NCI-H2029 treated with DMSO at 0.1 percent for 48 hours (cell line): ENCODE measurements at regions not wholly inside any gene's neighbourhood (a gene's known extent, or its start where the extent isn't known, plus 50 kb on each side); places are given as distances from the start of the nearest gene placed in this dataset.

Source experiments
- DNase-seq: peaks from one replicate; lab custom pipeline; 2025; lab: John Stamatoyannopoulos, UW

DNA sequence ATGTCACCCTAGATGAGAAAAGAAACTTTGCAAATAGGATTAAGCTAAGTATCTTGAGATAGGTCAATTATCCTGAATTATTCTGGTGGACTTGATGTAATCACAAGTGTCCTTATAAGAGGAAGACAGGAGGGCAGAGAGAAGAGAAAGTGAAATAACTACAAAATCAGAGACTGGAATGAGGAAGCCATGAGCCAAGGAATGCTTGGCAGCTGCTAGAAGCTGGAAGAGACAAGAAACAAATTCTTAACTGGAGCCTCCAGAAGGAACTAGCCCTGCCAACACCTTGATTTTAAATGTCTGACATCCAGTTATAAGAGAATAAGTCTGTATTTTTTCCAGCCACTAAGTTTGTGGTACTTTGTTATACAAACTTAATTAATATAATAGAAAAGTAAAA is 480.0 kb downstream of the NR2F1-AS1 start:
- no peak for DNase-seq

DNA sequence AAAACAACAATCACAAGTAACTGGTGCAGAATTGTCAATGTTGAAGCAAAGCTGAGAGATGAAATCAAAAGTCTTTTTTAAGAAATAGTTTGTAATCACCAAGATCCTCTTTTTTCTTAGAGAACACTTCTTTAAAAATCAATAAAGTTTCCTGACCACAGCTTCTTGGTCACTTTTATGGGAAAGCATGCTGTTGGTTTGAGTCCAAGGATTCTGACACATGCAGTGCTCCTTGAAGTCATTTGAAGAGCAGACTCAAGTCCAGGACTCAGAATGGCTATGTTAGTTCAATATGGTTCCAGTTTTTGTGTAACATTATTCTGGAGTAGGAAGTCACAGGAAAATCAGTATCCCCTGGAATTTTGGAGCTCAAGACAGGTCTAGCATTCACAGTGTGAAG is 480.6 kb downstream of the NR2F1-AS1 start:
- DNase-seq, result no peak

DNA sequence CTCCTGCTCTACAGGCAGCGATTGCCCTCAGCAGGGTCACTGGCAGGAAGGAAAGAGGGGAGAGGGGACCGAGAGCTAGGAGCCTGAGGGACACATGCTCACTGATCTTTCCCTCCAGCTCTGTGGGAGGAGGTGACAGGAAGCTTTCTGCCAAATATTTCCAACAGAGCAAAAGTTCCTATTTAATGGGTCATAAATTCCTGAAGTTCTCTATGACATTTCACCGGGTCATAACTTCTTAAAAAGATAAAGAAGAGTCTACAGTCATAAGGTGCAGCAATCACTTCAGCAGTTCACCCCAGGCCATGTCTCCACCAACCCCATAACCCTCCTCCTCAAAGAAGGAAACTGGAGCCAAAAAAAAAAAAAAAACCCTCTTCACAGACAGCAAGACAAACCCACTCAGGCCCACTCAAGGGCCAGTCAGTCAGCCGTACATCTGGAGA is 481.1 kb downstream of the NR2F1-AS1 start:
- no peak for DNase-seq

DNA sequence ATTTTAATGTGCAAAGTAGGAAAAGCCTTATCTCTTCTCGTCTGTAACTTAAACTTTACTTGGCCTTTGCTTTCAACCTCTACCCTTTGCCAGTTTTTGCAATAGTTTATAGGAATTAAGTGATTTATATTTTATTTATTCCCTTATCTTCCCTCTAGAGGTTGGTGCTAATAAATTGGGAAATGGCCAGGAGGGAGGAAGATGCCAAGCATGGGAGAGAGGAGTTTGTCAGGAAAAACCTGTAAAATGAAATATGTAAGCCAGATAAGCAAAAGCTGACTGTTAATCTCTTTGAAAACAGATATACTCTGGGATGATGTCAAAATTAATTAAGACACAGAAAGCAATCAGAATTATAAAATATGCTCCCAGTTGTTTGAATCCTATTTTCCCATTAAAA is 484.5 kb downstream of the NR2F1-AS1 start:
- no peak for DNase-seq

DNA sequence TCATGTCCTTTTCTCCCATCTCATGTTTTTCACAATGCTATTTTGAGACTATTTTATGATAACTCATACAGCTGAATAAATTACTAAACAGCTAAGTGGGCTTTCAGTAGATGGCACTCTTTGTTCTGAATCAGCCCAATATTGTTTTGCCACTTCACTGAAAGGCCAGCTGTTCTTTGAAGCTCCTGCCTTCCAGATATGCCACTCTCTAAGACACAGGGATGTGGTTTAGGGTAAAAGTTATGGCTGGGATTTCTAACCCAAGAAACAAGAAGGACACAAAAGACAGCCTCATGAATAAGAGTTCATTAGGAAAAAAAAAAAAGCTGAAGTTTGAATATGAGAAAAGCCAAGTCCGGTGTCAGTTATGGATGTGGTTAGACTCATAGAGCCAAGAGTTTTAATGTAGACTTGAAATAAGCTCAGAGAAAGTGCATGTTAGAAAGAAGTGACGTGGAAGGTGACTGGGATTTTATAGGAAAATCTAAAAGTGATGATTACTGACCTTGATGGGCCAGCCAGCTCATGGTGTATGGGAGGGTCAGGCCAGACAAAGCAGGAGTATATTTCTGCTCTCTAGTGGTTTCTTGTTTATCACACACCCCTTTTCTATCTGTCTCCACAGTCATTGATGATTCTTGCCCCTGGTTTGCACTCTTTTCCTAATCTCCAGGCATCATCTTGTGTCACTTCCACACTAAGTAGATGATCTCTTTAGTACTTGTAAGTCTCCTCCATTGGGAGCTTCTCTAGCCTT is 488.5 kb downstream of the NR2F1-AS1 start:
- no peak for DNase-seq

DNA sequence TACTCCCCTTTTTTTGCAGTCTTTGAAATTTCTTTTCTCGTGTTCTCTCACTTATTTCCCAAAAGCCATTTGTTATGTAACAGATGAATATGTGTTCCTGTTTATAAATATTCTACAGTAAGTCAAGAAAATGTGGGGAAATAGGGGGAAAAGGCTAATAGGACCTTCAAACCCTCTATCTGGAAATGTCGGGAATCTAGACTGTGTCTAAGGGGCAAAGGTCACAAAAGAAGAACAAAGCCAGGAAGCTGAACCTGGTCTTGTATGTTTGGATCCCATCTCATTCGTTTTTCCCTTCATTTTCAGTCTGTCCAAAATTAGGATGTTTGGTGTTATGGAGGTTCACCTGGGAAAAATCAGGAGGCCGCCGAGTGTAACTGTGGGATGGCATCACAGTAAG is 490.3 kb downstream of the NR2F1-AS1 start:
- no peak for DNase-seq

DNA sequence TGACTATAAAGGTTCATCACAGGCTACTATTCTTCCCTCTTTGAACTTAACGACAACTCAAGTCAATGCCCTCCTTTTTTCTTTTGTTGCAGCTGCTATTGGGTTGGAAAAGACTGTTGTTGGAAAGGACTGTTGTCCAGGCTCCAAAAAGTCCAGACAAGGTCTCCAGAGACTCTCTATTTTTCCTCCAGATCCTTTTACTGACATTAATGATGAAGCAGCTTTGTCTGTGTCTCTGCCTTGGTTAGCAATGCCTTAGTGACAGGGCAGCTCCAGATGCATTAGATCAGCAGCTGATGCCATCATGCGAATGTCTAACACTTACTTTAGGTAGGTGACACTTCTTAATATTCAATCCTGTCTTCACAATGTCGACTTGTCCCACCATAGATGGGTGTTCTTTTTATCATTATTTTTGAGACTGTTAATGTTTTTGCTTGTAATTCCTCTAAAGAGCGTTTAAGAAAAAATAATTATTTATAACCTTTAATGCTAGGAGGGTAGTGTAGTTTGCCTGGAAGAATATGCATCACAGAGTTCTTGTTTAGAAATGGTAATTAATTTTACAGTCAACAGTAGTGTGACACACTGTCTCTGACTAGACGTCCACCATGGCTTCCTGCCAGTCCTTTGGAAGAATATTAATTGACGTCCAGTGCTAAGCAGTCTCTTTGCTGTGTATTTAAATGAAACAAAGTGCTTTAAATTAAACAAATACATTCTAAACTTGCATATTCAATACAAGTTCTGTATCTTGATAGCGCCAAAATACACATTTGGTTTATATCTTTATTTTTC is 492.2 kb downstream of the NR2F1-AS1 start:
- no peak for DNase-seq

DNA sequence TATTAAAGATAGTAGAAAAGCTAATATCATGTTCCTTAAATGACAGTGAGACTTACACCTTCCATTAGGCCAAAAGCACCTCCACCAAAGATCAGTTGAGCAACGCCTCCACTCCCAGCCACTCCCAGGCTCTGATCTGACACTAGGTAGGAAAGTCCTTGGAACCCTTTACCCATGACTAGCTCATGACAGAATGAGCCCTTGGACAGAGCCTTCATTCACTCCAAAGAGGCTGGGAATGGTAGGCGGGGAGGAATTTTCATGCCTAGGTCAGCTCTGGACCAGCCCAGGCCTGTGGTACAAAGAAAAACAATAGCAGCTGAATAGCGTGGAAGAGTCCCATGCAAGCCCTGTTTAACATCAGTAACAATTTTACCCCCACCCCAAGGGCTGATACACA is 493.7 kb downstream of the NR2F1-AS1 start:
- no peak for DNase-seq

DNA sequence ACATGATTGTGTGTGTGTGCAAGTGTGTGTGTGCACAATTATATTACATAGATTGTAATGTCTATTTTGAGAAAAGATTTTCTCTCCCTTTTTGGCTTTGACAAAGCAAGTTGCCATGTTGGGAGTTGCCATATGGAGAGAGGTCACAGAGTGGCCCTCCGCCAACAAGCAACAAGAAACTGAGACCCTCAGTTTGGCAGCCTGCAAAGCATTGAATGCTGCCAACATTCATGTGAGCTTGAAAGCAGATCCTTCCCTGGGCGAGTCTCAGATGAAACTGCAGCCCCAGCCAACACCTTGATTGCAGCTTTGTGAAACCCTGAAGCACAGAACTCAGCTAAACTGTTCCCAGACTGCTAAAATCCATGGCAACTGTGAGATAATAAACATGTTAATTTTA is 498.0 kb downstream of the NR2F1-AS1 start:
- DNase-seq, result no peak

DNA sequence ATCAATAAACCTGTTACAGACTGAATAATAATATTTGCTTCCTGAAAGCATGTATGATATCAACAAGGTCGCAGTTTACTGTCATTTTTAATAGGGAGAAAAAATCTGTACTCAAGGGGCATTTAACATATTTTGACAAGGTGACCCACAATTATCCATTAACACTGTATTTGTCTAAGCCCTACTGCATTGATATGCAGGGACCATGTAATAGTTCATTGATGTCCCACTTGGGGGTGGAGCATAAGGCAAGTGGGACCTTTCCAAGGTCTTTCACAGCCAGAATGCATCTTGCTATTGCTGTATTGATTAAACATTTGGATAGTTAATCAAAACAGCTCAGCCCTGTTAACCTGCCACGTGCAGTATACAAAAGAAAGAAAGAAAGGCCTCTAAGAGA is 502.0 kb downstream of the NR2F1-AS1 start:
- no peak for DNase-seq

DNA sequence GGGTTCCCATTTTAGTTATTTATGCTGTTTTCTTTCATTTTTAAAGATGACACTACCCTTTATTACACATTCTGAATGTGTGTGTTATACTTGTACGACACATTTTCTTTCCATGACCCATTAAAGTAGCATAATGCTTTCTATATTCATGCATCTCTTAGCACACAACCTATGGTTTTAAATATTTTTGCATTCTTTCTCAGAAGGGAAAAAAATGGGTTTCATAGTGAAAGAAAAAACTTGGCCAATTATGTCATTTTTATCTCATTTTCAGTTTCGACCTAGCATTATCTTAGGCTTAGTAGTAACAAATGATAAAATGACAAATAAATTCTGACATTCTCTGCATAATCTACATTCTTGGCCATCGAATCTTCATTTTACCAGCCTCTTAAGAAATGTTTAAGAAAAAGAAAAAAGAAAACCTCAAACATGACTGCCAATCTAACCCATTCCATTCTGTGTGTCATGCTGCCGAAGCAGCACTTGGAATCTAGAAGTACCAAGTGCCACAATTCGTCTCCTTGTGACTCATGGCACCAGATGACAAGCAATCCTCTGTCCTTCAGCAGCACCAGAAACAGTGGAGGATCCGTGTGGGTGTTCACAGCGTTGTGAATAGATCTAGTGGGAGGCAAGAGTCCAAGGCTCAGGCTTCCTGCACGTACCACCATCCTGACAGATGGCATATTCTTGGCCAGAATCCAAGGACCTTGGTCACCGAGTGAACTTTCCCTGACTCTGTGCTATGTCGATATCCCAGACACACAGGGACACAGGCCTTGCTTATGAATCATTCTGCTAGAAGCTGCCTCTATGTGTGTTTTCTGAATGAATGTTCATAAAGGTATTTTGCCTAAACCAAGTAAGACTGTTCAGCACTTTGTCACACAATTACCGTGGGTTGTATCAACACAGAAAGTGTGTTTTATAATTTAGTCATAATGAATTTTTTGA is 502.7 kb downstream of the NR2F1-AS1 start:
- no peak for DNase-seq

DNA sequence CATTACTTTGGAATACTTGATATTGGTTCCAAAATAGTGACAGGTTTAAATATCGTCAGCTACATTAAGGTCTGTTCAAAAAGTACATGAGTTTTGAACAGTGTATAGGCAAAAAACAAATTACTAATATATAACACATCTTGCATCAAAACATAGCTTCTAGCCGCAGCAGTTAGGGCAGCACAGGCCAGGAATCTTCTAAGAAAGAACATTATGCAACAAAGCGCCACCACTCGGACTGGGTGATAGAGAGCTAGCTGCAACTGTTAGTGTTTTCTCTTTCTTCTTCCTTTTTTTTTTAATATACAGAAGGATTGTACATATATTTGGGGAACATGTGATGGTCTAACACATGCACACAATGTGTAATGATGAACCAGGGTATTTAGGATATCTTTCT is 504.5 kb downstream of the NR2F1-AS1 start:
- no peak for DNase-seq

DNA sequence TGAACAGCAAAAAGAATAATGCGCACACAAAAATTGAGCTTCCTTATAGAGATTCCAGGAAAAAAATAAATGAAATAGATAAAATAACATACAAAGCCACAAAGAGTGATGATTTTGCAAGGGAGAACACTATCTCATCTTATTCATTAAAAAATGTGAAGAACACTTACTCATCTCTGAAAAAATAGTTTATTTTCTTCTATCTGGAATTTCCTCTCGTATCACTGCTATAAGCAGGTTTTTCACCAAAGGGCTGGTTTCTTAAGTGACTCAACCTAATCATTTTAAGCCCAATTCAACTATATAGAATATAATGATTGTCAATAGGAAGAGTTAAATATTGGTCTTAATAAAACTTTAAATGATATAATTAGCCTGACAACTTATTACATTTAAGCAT is 504.9 kb downstream of the NR2F1-AS1 start:
- no peak for DNase-seq

DNA sequence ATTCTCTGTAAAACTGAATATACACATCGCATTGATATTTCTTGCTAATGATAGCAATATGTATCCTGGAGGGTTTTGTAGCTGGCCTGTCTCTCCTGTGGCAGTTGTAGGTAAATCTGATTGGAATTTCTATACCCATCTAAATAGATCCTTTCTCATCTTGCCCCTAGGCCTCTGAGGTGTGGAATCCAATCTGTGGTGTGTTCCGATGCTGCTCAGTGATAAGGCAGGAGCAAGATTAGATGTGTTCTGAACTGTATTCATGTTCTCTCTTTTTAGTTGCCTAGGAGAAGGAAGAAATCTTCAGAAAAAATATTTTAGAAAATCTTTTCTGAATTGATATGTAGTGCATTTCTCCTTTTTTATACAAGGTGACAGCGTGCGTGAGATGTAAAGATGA is 507.5 kb downstream of the NR2F1-AS1 start:
- DNase-seq, result no peak

DNA sequence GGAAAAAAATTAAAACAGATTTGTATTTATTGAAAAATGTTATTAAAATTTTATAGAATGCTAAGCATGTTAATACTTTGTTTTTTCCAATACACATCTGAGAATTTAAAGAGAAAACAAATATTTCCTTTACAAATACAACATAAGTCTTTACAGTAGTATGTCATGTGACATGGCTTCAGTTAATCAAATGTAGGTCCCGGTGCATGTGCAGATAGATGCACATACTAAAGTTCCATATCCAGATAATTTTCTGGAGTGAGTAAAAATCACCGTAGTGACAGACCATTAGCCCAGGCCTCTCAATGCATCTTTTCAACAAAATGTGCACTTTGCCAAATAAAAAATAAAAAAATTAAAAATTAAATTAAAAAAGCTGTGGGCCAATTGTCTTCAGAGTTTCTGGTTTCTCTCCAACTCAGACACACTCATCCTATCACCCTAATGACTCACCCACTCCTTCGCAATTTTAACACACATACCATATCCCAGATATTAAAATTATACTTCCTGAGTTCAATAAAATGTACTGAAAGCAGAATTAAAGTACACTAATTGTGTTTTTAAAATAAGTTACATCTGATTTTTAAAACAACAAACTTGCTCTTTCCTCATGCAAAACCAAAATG is 508.1 kb downstream of the NR2F1-AS1 start:
- no peak for DNase-seq

DNA sequence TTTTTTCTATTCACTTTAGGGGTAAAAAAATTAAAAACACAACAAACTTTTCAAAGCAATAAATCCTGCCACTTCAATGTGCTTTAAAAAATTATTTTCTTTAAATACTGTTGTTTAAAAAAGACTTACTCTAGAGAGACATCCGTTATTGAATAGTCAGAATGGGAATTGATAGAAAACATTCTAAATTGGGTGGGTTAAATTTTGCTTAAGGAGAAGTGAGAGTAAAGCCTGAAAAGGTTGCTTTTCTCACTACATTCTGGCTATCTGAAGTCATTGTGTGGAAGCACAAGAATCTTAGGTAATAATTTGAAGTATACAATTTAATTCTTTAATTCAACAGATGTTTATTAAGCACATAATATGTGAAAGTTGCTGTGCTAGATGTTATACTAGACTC is 509.3 kb downstream of the NR2F1-AS1 start:
- DNase-seq, result no peak

DNA sequence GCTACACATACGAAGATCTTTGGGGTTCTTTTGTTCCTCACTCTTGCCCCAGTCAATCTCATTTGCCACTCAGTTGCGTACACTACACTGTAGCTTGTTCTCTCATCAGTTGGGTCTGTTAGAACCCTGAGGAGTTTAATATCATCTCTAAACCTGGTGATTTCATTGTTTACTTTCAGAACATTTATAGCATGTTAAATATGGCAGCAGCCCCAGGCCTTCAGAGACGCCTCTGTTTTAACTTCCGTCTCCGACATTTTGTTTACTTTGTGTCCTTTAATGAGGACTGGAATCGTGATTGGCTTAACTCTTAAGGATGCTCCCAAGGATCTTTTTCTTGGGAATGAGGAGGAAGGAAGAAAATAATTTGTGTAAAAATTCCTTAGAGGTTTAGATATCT is 510.1 kb downstream of the NR2F1-AS1 start:
- no peak for DNase-seq

DNA sequence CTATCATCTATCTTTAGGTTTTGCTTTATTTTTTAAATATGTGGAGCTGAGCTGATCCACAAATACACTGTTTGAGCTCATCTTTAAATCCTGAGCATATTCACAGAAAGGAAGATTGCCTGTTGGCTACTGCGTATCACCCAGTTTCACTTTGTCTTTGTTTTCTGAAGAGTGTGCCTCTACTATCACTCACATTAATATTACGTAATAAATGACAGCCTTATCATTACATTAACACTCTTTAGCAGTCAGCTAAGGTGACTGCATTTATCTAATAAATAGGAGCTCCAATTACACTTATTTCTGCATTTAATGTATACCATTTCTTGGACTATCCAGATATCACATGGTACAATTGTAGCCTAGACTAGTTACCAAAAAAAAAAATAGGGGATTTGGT is 511.7 kb downstream of the NR2F1-AS1 start:
- DNase-seq, result no peak

DNA sequence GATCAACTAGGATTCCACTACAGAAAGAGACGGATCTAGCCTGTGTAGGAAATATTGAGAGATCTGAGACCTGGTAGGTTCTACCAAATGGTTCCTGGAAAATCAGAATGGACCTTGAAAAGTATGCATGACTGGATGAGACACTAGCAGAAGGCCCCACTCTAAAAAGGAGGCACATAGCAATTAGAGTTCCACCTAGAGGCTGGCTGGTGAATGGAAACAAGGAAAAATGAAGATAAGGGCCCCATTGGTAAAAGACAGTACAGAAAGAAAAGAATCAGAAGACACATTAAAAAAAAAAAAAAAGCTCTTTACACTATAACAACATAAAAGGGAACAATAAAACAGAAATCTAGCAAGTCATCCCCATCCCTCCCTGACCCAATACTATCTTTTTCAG is 518.5 kb downstream of the NR2F1-AS1 start:
- no peak for DNase-seq

DNA sequence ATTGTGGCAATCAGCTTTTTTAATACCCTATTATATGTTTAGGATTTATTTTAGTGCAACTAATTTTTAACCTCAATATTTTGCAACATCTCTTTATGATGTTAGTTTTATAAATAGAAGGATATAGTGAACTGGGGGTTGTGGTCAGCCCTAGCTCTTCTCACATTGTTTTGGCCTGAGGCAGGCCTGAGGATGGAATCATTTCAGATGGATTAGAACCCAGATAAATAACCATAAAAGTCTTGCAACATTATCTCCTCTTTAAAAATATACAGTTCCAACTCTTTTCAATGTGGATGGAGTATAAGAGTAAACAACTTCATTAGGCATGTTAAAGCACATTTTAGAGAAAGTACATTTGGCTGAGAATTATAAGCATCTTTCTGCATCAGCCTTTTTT is 522.7 kb downstream of the NR2F1-AS1 start:
- no peak for DNase-seq

DNA sequence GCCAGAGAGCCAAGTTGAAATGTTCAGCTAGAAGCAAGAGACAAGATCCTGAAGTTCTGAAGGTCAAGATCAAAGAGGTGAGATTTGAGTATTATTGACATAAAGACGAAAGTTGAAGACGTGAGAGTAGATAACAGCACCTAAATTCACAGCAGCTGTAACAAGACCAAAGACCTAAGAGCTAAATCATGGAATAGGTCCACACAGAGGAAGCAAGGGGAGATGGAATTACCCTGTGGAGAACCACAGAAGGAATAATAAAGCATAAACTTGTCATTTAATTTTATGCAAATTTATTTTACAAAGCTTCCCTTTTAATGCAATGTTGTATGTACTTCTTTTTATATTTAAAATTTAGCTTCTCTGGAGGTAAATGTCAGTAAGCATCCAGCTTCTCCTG is 523.7 kb downstream of the NR2F1-AS1 start:
- DNase-seq, result no peak

DNA sequence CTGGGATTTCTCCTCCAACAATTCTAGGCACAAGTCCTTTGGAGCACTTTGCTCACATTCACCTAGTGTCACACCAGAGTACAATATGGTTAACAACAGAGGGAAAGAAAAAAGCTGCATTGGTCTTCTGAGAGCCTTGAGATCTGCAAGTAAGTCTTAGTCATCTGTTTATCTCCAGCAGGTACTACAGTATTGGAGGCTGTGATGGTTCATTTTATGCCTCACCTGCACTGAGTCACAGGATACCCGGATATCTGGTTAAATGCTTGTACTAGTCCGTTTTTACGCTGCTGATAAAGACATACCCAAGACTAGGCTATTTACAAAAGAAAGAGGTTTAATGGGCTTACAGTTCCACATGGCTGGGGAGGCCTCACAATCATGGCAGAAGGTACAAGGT is 525.0 kb downstream of the NR2F1-AS1 start:
- DNase-seq, result no peak
